HepG2 (cell line): ENCODE measurements at regions not wholly inside any gene's neighbourhood (a gene's known extent, or its start where the extent isn't known, plus 50 kb on each side); places are given as distances from the start of the nearest gene placed in this dataset.
A peak's percentile ranks its signal among the peaks of the same experiment; 100 is the strongest.

Experiments used
- E2F2 ChIP-seq: sonication (generic); formaldehyde crosslinking; IDR thresholded peaks from 2 replicates; pipeline ENCODE4 v1.4.0; 2020; ENCODE audit warnings: missing genetic modification reagents, borderline replicate concordance
- ETV5 ChIP-seq: IDR thresholded peaks from 2 replicates; pipeline ENCODE4 v1.6.1; 2018; ENCODE audit warnings: missing biosample characterization, missing genetic modification reagents, inconsistent platforms, borderline replicate concordance
- FOXA1 ChIP-seq, 2 experiments: fragments of 450-650 bp in 1 of 2; sonication (generic) in 1 of 2; formaldehyde crosslinking in 1 of 2; IDR thresholded peaks; 2 replicates each; pipeline versions ENCODE4 v1.4.0 to v1.6.1; 2016 to 2020; ENCODE audit warnings: missing genetic modification reagents in 1 of 2
- HIC2 ChIP-seq: sonication (generic); formaldehyde crosslinking; IDR thresholded peaks from 2 replicates; pipeline ENCODE4 v1.9.0; 2022; ENCODE audit warnings: low read depth, missing genetic modification reagents
- HIVEP1 ChIP-seq: sonication (generic); formaldehyde crosslinking; IDR thresholded peaks from 2 replicates; pipeline ENCODE4 v1.4.0; 2020; ENCODE audit warnings: mild to moderate bottlenecking, missing genetic modification reagents
- KDM3A ChIP-seq: IDR thresholded peaks from 2 replicates; pipeline ENCODE4 v1.6.1; 2018; ENCODE audit warnings: low read depth, missing compliant biosample characterization
- MIER3 ChIP-seq: IDR thresholded peaks from 2 replicates; pipeline ENCODE4 v1.6.1; 2016; ENCODE audit warnings: missing compliant biosample characterization, borderline replicate concordance
- MIXL1 ChIP-seq: IDR thresholded peaks from 2 replicates; pipeline ENCODE4 v1.6.1; 2016
- PAWR ChIP-seq: sonication (generic); formaldehyde crosslinking; IDR thresholded peaks from 2 replicates; pipeline ENCODE4 v1.4.0; 2020; ENCODE audit warnings: missing genetic modification reagents, mild to moderate bottlenecking, borderline replicate concordance
- PRDM10 ChIP-seq: sonication (generic); formaldehyde crosslinking; IDR thresholded peaks from 2 replicates; pipeline ENCODE4 v1.4.0; 2020; ENCODE audit warnings: low read depth, missing genetic modification reagents
- PREB ChIP-seq: sonication (generic); formaldehyde crosslinking; IDR thresholded peaks from 2 replicates; pipeline ENCODE4 v1.4.0; 2020; ENCODE audit warnings: missing genetic modification reagents
- SSRP1 ChIP-seq: IDR thresholded peaks from 2 replicates; pipeline ENCODE4 v1.6.1; 2016; ENCODE audit warnings: control low read depth
- THRA ChIP-seq: sonication (generic); formaldehyde crosslinking; IDR thresholded peaks from 2 replicates; pipeline ENCODE4 v1.4.0; 2020; ENCODE audit warnings: missing genetic modification reagents, borderline replicate concordance
- WIZ ChIP-seq: sonication (generic); formaldehyde crosslinking; IDR thresholded peaks from 2 replicates; pipeline ENCODE4 v1.5.1; 2020; ENCODE audit warnings: mild to moderate bottlenecking, missing genetic modification reagents
- ZFP1 ChIP-seq: IDR thresholded peaks from 2 replicates; pipeline ENCODE4 v1.6.1; 2016
- ZNF225 ChIP-seq: sonication (generic); formaldehyde crosslinking; IDR thresholded peaks from 2 replicates; pipeline ENCODE4 v1.4.0; 2020; ENCODE audit warnings: mild to moderate bottlenecking, missing genetic modification reagents
- ZNF557 ChIP-seq: sonication (generic); formaldehyde crosslinking; IDR thresholded peaks from 2 replicates; pipeline ENCODE4 v1.4.0; 2020; ENCODE audit warnings: missing genetic modification reagents
- ZNF614 ChIP-seq: IDR thresholded peaks from 2 replicates; pipeline ENCODE4 v1.6.1; 2018; ENCODE audit warnings: missing biosample characterization, missing genetic modification reagents, inconsistent platforms, borderline replicate concordance

GRCh38 chr20:50278684-50279531 is 88.3 kb downstream of the CEBPB start (continued):
- TF ChIP-seq PRDM10 (0 out of 2 replicates have a peak, but pooled peaks have one; percentile 11), KDM3A (CRISPR knock-in tag) (peak; percentile 87; the same call in 1 of the 2 replicates), HIC2 (CRISPR knock-in tag) (peak; percentile 73), E2F2 (CRISPR knock-in tag) (0 out of 2 replicates have a peak, but pooled peaks have one; percentile 79), FOXA1 (IDR thresholded peaks at IDR 0.05) (no peak), FOXA1 (CRISPR knock-in tag; IDR thresholded peaks at IDR 0.05) (0 out of 2 replicates have a peak, but pooled peaks have one; percentile 43), ETV5 (CRISPR knock-in tag) (peak; percentile 21; the same call in 1 of the 2 replicates), ZNF557 (CRISPR knock-in tag) (0 out of 2 replicates have a peak, but pooled peaks have one; percentile 75), ZNF225 (CRISPR knock-in tag) (no peak), WIZ (CRISPR knock-in tag) (0 out of 2 replicates have a peak, but pooled peaks have one; percentile 64), ZFP1 (CRISPR knock-in tag) (peak; percentile 80), MIER3 (CRISPR knock-in tag) (0 out of 2 replicates have a peak, but pooled peaks have one; percentile 32), HIVEP1 (CRISPR knock-in tag) (peak; percentile 29; the same call in 1 of the 2 replicates), PREB (no peak), ZNF614 (CRISPR knock-in tag) (peak; percentile 90), SSRP1 (CRISPR knock-in tag) (peak; percentile 63; the same call in 1 of the 2 replicates), MIXL1 (CRISPR knock-in tag) (peak; percentile 58; the same call in 1 of the 2 replicates), THRA (CRISPR knock-in tag) (peak; percentile 89), PAWR (CRISPR knock-in tag) (0 out of 2 replicates have a peak, but pooled peaks have one; percentile 46)
